SIG-M5 treated with dmso at 0.1 percent for 504 hours (cell line): ENCODE measurements at regions not wholly inside any gene's neighbourhood (a gene's known extent, or its start where the extent isn't known, plus 50 kb on each side); places are given as distances from the start of the nearest gene placed in this dataset.
A peak's percentile ranks its signal among the peaks of the same experiment; 100 is the strongest.
"Not testable (repeated sequence)": the region's sequence is repeated elsewhere in the genome, so short reads cannot be mapped to it uniquely, and the experiment has no call there.

Experiments
- DNase-seq: peaks from one replicate; lab custom pipeline; 2025; ENCODE audit not compliant: unreplicated experiment; lab: John Stamatoyannopoulos, UW

GRCh38 chr12:58681730-58682129 is 238.6 kb downstream of the LRIG3 start:
- no peak for DNase-seq

- no peak for DNase-seq
Measured at GRCh38 chr12:58695263-58695662, 225.0 kb downstream of the LRIG3 start.

GRCh38 chr12:58701536-58701935 is 218.8 kb downstream of the LRIG3 start:
- DNase-seq: no peak

- DNase-seq: no peak
Measured at GRCh38 chr12:58703866-58704265, 216.4 kb downstream of the LRIG3 start.

GRCh38 chr12:58704770-58705169 is 215.5 kb downstream of the LRIG3 start:
- not testable (repeated sequence) for DNase-seq

- DNase-seq: no peak
Measured at GRCh38 chr12:58710901-58711300, 209.4 kb downstream of the LRIG3 start.

GRCh38 chr12:58711974-58712373 is 208.3 kb downstream of the LRIG3 start:
- DNase-seq: no peak

- DNase-seq: no peak
Measured at GRCh38 chr12:58712976-58713375, 207.3 kb downstream of the LRIG3 start.

- no peak for DNase-seq
Measured at GRCh38 chr12:58719161-58719560, 201.1 kb downstream of the LRIG3 start.

- DNase-seq: no peak
Measured at GRCh38 chr12:58720421-58720820, 199.9 kb downstream of the LRIG3 start.

- DNase-seq: no peak
Measured at GRCh38 chr12:58725400-58726105, 194.8 kb downstream of the LRIG3 start.

GRCh38 chr12:58727521-58727920 is 192.8 kb downstream of the LRIG3 start:
- peak; percentile 0 for DNase-seq

- no peak for DNase-seq
Measured at GRCh38 chr12:58728397-58728796, 191.9 kb downstream of the LRIG3 start.

GRCh38 chr12:58731096-58731495 is 189.2 kb downstream of the LRIG3 start:
- DNase-seq: no peak

GRCh38 chr12:58732894-58733293 is 187.4 kb downstream of the LRIG3 start:
- DNase-seq: no peak

GRCh38 chr12:58741226-58741625 is 179.1 kb downstream of the LRIG3 start:
- DNase-seq: no peak

- DNase-seq: no peak
Measured at GRCh38 chr12:58745348-58746125, 174.8 kb downstream of the LRIG3 start.

GRCh38 chr12:58747533-58747932 is 172.8 kb downstream of the LRIG3 start:
- no peak for DNase-seq

GRCh38 chr12:58750484-58750883 is 169.8 kb downstream of the LRIG3 start:
- no peak for DNase-seq

GRCh38 chr12:58757422-58757821 is 162.9 kb downstream of the LRIG3 start:
- DNase-seq: no peak

GRCh38 chr12:58759745-58760144 is 160.6 kb downstream of the LRIG3 start:
- DNase-seq: not testable (repeated sequence)

GRCh38 chr12:58761308-58761707 is 159.0 kb downstream of the LRIG3 start:
- no peak for DNase-seq
